ENCODE measurements at regions not wholly inside any gene's neighbourhood (a gene's known extent, or its start where the extent isn't known, plus 50 kb on each side); places are given as distances from the start of the nearest gene placed in this dataset.

GRCh38 chr3:68123231-68123630 lies 468.8 kb upstream of the SUCLG2 start:
- Mint-ChIP-seq H3K27ac (no peak overlapping the region), H3K36me3 (ENCODE audit: insufficient read depth) (no peaks in the 10 kb centered on the region), H3K9me3 (ENCODE audit: low read depth) (no peaks in the 10 kb centered on the region), H3K4me3 (ENCODE audit: low read depth) (no peak overlapping the region), H3K27me3 (no peaks in the 10 kb centered on the region), H3K4me1 (ENCODE audit: low read depth) (no peaks in the 10 kb centered on the region)
- DNase-seq (ENCODE audit: low spot score, unreplicated experiment): no peak
- TF ChIP-seq CTCF (IDR thresholded peaks at IDR 0.05; ENCODE audit: unreplicated experiment): no peak

- TF ChIP-seq CTCF (IDR thresholded peaks at IDR 0.05; ENCODE audit: unreplicated experiment): no peak
- no peak overlapping the region for H3K4me3 Mint-ChIP-seq (ENCODE audit: low read depth)
- DNase-seq (ENCODE audit: low spot score, unreplicated experiment): no peak
- no peaks in the 10 kb centered on the region for H3K27me3 Mint-ChIP-seq
- no peaks in the 10 kb centered on the region for H3K36me3 Mint-ChIP-seq (ENCODE audit: insufficient read depth)
- no peaks in the 10 kb centered on the region for H3K9me3 Mint-ChIP-seq (ENCODE audit: low read depth)
- H3K4me1 Mint-ChIP-seq (ENCODE audit: low read depth): no peaks in the 10 kb centered on the region
- H3K27ac Mint-ChIP-seq: no peak overlapping the region
These were observed 466.9 kb upstream of the SUCLG2 start for GRCh38 chr3:68121287-68121686.

GRCh38 chr3:68116580-68116979 lies 462.2 kb upstream of the SUCLG2 start:
- TF ChIP-seq CTCF (IDR thresholded peaks at IDR 0.05; ENCODE audit: unreplicated experiment): no peak
- H3K9me3 Mint-ChIP-seq (ENCODE audit: low read depth): no peaks in the 10 kb centered on the region
- no peak for DNase-seq (ENCODE audit: low spot score, unreplicated experiment)
- H3K27me3 Mint-ChIP-seq: no peaks in the 10 kb centered on the region
- H3K4me3 Mint-ChIP-seq (ENCODE audit: low read depth): no peak overlapping the region
- no peaks in the 10 kb centered on the region for H3K36me3 Mint-ChIP-seq (ENCODE audit: insufficient read depth)
- no peaks in the 10 kb centered on the region for H3K4me1 Mint-ChIP-seq (ENCODE audit: low read depth)
- H3K27ac Mint-ChIP-seq: no peak overlapping the region

DNA sequence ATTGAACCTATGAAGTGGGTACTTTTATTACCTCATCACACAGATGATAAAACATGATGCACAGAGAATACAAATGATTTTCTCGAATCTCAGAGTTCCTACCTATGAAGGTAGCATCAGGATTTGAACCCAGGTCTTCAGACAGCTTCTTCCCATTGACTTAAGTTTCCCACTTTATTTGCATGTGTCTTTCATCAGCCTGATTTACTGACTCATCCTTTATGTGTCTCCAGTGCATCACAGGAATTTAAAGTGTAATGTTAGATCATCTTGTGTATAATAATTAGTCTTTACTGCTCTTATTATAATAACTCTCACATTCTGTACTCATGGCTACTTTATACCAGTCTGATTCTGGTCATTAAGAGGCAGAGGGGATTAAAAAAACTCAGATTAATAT lies 449.4 kb upstream of the SUCLG2 start:
- Mint-ChIP-seq H3K36me3 (ENCODE audit: insufficient read depth) (no peaks in the 10 kb centered on the region), H3K27ac (no peak overlapping the region), H3K4me3 (ENCODE audit: low read depth) (no peak overlapping the region), H3K27me3 (no peaks in the 10 kb centered on the region), H3K4me1 (ENCODE audit: low read depth) (no peaks in the 10 kb centered on the region), H3K9me3 (ENCODE audit: low read depth) (peaks cover 3% of the 10 kb centered on the region)
- no peak for TF ChIP-seq CTCF (IDR thresholded peaks at IDR 0.05; ENCODE audit: unreplicated experiment)
- no peak for DNase-seq (ENCODE audit: low spot score, unreplicated experiment)

- Mint-ChIP-seq H3K9me3 (ENCODE audit: low read depth) (no peaks in the 10 kb centered on the region), H3K4me1 (ENCODE audit: low read depth) (no peaks in the 10 kb centered on the region), H3K36me3 (ENCODE audit: insufficient read depth) (no peaks in the 10 kb centered on the region), H3K4me3 (ENCODE audit: low read depth) (no peak overlapping the region), H3K27me3 (no peaks in the 10 kb centered on the region), H3K27ac (no peak overlapping the region)
- no peak for DNase-seq (ENCODE audit: low spot score, unreplicated experiment)
- TF ChIP-seq CTCF (IDR thresholded peaks at IDR 0.05; ENCODE audit: unreplicated experiment): no peak
These were observed 436.2 kb upstream of the SUCLG2 start for GRCh38 chr3:68090571-68090970.
